ENCODE measurements at regions not wholly inside any gene's neighbourhood (a gene's known extent, or its start where the extent isn't known, plus 50 kb on each side); places are given as distances from the start of the nearest gene placed in this dataset.
A peak's percentile ranks its signal among the peaks of the same experiment; 100 is the strongest.
"Not testable (repeated sequence)": the region's sequence is repeated elsewhere in the genome, so short reads cannot be mapped to it uniquely, and the experiment has no call there.

DNA sequence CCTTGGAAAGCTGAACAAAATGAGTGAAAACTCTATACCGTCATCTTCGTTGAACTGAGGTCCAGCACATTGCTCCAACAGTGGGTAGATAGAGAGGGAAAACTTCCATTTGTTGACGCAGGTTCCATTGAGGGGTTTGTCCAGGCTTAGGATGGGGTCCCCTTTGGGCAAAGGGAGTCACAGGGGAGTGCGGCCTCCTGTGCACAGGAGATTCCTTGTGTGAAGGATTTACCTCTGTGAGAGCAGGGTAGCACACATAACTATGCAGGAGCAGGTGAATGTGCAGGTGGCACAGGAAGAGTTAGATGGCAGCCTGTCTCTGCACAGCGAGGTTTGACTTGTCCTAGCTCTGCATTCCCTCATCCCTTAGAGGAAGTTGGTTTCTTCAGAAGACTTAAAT lies 139.3 kb downstream of the SNRPN start:
- Histone ChIP-seq H3K4me1 (no peaks in the 10 kb centered on the region), H3K27me3 (no peaks in the 10 kb centered on the region), H3K36me3 (peaks cover 0 to 38% (median 15%) of the 10 kb centered on the region in 4 donors), H3K4me3 (no peak overlapping the region), H3K27ac (no peak overlapping the region), H3K9me3 (peaks cover 0 to 6% (median 2%) of the 10 kb centered on the region in 4 donors)
- TF ChIP-seq, protein P1, sequence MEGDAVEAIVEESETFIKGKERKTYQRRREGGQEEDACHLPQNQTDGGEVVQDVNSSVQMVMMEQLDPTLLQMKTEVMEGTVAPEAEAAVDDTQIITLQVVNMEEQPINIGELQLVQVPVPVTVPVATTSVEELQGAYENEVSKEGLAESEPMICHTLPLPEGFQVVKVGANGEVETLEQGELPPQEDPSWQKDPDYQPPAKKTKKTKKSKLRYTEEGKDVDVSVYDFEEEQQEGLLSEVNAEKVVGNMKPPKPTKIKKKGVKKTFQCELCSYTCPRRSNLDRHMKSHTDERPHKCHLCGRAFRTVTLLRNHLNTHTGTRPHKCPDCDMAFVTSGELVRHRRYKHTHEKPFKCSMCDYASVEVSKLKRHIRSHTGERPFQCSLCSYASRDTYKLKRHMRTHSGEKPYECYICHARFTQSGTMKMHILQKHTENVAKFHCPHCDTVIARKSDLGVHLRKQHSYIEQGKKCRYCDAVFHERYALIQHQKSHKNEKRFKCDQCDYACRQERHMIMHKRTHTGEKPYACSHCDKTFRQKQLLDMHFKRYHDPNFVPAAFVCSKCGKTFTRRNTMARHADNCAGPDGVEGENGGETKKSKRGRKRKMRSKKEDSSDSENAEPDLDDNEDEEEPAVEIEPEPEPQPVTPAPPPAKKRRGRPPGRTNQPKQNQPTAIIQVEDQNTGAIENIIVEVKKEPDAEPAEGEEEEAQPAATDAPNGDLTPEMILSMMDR (IDR thresholded peaks at IDR 0.05): no peak
- TF ChIP-seq POLR2A (IDR thresholded peaks at IDR 0.05): no peak
- DNase-seq: peak in 1 of 3 donors; percentile 14
- intact Hi-C loops (cut with DNase I): no loop called here
- ATAC-seq: no peak
- WGBS (ENCODE audit: insufficient coverage, low coverage, low lambda C conversion rate, missing lambda C conversion rate): 64% methylated on average over 4 of the region's 5 CpGs

DNA sequence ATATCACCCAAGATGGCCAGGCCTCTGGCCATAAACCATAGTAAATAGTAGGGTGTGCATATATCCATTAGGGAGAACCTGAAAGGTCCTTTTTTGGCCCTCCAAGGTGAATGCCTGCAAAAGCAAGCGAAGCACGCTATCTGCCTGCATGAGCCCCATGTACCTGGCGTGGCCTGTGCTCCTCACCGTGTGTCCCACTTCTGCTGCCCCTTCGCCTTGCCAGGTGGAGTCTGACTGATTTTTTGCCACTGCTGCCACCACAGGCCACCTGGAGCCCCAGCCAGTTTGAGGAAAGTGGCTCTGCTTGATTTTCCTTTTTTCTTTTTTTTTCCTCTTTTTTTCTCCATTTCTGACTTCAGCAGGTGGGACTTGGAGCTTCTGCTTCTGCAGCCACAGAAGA lies 139.7 kb downstream of the SNRPN start:
- intact Hi-C loops (cut with DNase I): no loop called here
- H3K27ac ChIP-seq: no peak overlapping the region
- WGBS (ENCODE audit: insufficient coverage, low coverage, low lambda C conversion rate, missing lambda C conversion rate): 81% methylated on average over 2 of the region's 5 CpGs
- no peak for TF ChIP-seq POLR2A (IDR thresholded peaks at IDR 0.05)
- TF ChIP-seq, protein P1 (IDR thresholded peaks at IDR 0.05): no peak
- H3K4me3 ChIP-seq: no peak overlapping the region
- peaks cover 0 to 6% (median 2%) of the 10 kb centered on the region in 4 donors for H3K9me3 ChIP-seq
- ATAC-seq (no peak), DNase-seq (no peak)
- peaks cover 0 to 38% (median 17%) of the 10 kb centered on the region in 4 donors for H3K36me3 ChIP-seq
- no peaks in the 10 kb centered on the region for H3K4me1 ChIP-seq
- H3K27me3 ChIP-seq: no peaks in the 10 kb centered on the region

DNA sequence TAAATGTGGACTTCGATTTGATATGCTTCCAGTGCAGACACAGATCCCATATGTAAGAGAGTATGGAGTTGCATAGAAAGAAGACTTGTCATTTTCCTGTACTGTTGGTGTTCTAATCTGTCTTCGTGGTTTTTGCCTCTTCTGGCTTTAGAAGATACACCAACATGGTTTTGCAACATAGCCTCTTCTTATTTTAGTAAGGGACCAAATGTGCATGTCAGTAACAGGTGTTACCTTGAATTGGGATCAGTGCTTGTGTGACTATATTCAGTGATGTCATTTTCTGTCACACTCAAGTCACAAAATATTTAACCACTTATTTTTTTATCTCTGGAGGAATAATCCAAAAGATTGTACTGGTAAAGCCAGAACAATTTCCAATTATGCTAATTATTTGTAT lies 140.4 kb downstream of the SNRPN start:
- H3K4me3 ChIP-seq: no peak overlapping the region
- DNase-seq: no peak
- no peak for TF ChIP-seq POLR2A (IDR thresholded peaks at IDR 0.05)
- TF ChIP-seq, protein P1 (IDR thresholded peaks at IDR 0.05): no peak
- no peak for ATAC-seq
- no peaks in the 10 kb centered on the region for H3K4me1 ChIP-seq
- WGBS (ENCODE audit: insufficient coverage, low coverage, low lambda C conversion rate, missing lambda C conversion rate): 30% methylated on average over 2 of the region's 2 CpGs
- no peaks in the 10 kb centered on the region for H3K27me3 ChIP-seq
- peaks cover 0 to 5% (median 2%) of the 10 kb centered on the region in 4 donors for H3K9me3 ChIP-seq
- peaks cover 0 to 38% (median 20%) of the 10 kb centered on the region in 4 donors for H3K36me3 ChIP-seq
- no peak overlapping the region for H3K27ac ChIP-seq
- intact Hi-C loops (cut with DNase I): no loop called here

DNA sequence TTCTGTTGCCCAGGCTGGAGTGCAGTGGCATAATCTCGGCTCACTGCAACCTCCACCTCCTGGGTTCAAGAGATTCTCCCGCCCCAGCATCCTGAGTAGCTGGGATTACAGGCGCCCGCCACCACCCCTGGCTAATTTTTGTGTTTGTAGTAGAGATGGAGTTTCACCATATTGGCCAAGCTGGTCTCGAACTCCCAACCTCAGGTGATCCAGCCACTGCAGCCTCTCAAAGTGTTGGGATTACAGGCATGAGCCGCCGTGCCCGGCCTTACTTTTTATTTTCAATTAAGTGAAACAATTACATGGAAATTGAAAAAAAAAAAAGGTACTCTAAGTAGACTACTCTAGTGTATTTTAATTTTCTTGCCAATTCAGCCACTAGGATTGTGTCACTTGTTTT lies 145.2 kb downstream of the SNRPN start:
- H3K27ac ChIP-seq; H3K4me1 ChIP-seq; H3K27me3 ChIP-seq; DNase-seq; ATAC-seq; H3K4me3 ChIP-seq; intact Hi-C loops (cut with DNase I); H3K9me3 ChIP-seq: not testable (repeated sequence)
- H3K36me3 ChIP-seq: peaks cover 0 to 30% (median 15%) of the 10 kb centered on the region in 4 donors
- WGBS (ENCODE audit: insufficient coverage, low coverage, low lambda C conversion rate, missing lambda C conversion rate): 72% methylated on average over 8 of the region's 8 CpGs

- Histone ChIP-seq H3K36me3 (peaks cover 0 to 18% (median 8%) of the 10 kb centered on the region in 4 donors), H3K4me1 (no peaks in the 10 kb centered on the region), H3K27me3 (no peaks in the 10 kb centered on the region), H3K27ac (no peak overlapping the region), H3K9me3 (peaks cover 0 to 5% (median 0%) of the 10 kb centered on the region in 4 donors), H3K4me3 (no peak overlapping the region)
- 17% methylated on average over 1 of the region's 1 CpG for WGBS (ENCODE audit: insufficient coverage, low coverage, low lambda C conversion rate, missing lambda C conversion rate)
- TF ChIP-seq, protein P1 (IDR thresholded peaks at IDR 0.05): no peak
- TF ChIP-seq POLR2A (IDR thresholded peaks at IDR 0.05): no peak
- intact Hi-C loops (cut with DNase I): no loop called here
- ATAC-seq: no peak
- no peak for DNase-seq
Measured at GRCh38 chr15:25106209-25106608, 151.4 kb downstream of the SNRPN start.

Measured in right lobe of liver (tissue), 6 donors.